ENCODE measurements at regions not wholly inside any gene's neighbourhood (a gene's known extent, or its start where the extent isn't known, plus 50 kb on each side); places are given as distances from the start of the nearest gene placed in this dataset.

DNA sequence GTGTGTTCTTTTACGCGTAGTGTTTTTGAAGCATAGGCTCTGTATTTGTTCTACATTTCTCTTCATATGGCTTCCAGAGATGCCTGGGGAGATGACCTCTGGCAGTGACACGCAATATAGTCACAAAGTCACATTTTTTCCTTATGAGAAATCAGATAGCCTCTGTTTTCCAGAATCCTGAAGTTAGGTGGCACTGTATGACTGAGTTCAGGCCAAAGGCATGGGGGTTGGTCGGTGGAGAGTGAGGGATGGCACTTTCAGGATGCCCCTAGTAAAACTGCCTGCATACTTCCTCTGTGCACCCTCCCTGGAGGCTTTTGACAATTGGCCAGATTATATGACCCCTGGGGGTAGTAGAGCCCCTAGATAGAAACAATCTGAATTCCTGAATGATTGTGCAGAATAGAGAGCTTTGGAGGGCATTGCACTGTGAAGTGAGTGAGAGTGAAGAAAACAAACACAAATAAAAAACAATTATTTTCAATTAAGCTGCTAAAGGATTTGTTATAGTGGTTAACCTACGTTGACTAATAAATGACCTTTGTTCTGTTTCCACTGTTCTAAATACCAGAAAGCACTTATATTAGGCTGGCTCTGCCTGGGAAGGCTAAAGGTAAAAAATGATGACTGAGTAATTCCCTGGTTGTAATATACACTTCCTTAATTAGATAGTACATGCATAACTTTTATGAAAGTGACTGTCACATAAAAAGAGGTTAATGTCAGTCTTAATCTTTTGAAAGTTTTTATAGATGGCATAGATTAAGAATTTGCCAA, 1660.8 kb downstream of the PLA2G4A start:
- TF ChIP-seq TEAD4 (IDR thresholded peaks at IDR 0.05) = no peak
- TF ChIP-seq, protein P1, sequence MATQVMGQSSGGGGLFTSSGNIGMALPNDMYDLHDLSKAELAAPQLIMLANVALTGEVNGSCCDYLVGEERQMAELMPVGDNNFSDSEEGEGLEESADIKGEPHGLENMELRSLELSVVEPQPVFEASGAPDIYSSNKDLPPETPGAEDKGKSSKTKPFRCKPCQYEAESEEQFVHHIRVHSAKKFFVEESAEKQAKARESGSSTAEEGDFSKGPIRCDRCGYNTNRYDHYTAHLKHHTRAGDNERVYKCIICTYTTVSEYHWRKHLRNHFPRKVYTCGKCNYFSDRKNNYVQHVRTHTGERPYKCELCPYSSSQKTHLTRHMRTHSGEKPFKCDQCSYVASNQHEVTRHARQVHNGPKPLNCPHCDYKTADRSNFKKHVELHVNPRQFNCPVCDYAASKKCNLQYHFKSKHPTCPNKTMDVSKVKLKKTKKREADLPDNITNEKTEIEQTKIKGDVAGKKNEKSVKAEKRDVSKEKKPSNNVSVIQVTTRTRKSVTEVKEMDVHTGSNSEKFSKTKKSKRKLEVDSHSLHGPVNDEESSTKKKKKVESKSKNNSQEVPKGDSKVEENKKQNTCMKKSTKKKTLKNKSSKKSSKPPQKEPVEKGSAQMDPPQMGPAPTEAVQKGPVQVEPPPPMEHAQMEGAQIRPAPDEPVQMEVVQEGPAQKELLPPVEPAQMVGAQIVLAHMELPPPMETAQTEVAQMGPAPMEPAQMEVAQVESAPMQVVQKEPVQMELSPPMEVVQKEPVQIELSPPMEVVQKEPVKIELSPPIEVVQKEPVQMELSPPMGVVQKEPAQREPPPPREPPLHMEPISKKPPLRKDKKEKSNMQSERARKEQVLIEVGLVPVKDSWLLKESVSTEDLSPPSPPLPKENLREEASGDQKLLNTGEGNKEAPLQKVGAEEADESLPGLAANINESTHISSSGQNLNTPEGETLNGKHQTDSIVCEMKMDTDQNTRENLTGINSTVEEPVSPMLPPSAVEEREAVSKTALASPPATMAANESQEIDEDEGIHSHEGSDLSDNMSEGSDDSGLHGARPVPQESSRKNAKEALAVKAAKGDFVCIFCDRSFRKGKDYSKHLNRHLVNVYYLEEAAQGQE (IDR thresholded peaks at IDR 0.05; ENCODE audit: low read depth) = no peak
